ENCODE measurements at regions not wholly inside any gene's neighbourhood (a gene's known extent, or its start where the extent isn't known, plus 50 kb on each side); places are given as distances from the start of the nearest gene placed in this dataset.
A peak's percentile ranks its signal among the peaks of the same experiment; 100 is the strongest.

GRCh38 chrY:15162211-15162610 lies 637.9 kb downstream of the NLGN4Y start:
- no peak for DNase-seq

GRCh38 chrY:15179890-15180289 lies 655.6 kb downstream of the NLGN4Y start:
- DNase-seq, result no peak

GRCh38 chrY:15229056-15229455 lies 704.7 kb downstream of the NLGN4Y start:
- no peak for DNase-seq

GRCh38 chrY:15239596-15240132 lies 715.3 kb downstream of the NLGN4Y start:
- no peak for DNase-seq

GRCh38 chrY:15259286-15259685 lies 735.0 kb downstream of the NLGN4Y start:
- no peak for DNase-seq

GRCh38 chrY:15286572-15286971 lies 762.2 kb downstream of the NLGN4Y start:
- no peak for DNase-seq

GRCh38 chrY:15289821-15290220 lies 765.5 kb downstream of the NLGN4Y start:
- DNase-seq, result no peak

- no peak for DNase-seq
Observed at GRCh38 chrY:15292881-15293280, 768.6 kb downstream of the NLGN4Y start.

- DNase-seq, result no peak
Observed at GRCh38 chrY:15301879-15302278, 777.5 kb downstream of the NLGN4Y start.

GRCh38 chrY:15312166-15312565 lies 787.8 kb downstream of the NLGN4Y start:
- no peak for DNase-seq

- DNase-seq, result no peak
Observed at GRCh38 chrY:15324189-15324588, 799.9 kb downstream of the NLGN4Y start.

- no peak for DNase-seq
Observed at GRCh38 chrY:15325201-15325600, 800.9 kb downstream of the NLGN4Y start.

- no peak for DNase-seq
Observed at GRCh38 chrY:15326673-15327072, 802.3 kb downstream of the NLGN4Y start.

- no peak for DNase-seq
Observed at GRCh38 chrY:15328848-15329247, 804.5 kb downstream of the NLGN4Y start.

GRCh38 chrY:15343522-15343921 lies 819.2 kb downstream of the NLGN4Y start:
- DNase-seq, result no peak

GRCh38 chrY:15345471-15346155 lies 821.3 kb downstream of the NLGN4Y start:
- DNase-seq, result no peak

GRCh38 chrY:15349351-15349750 lies 825.0 kb downstream of the NLGN4Y start:
- DNase-seq, result no peak

GRCh38 chrY:15355321-15355720 lies 831.0 kb downstream of the NLGN4Y start:
- peak; percentile 4 for DNase-seq

- DNase-seq, result peak; percentile 1
Observed at GRCh38 chrY:15360471-15360870, 836.1 kb downstream of the NLGN4Y start.

- no peak for DNase-seq
Observed at GRCh38 chrY:15364996-15365395, 840.7 kb downstream of the NLGN4Y start.

GRCh38 chrY:15368786-15369185 lies 844.5 kb downstream of the NLGN4Y start:
- DNase-seq, result no peak

- no peak for DNase-seq
Observed at GRCh38 chrY:15385178-15385577, 860.8 kb downstream of the NLGN4Y start.

GRCh38 chrY:15397556-15398280 lies 873.4 kb downstream of the NLGN4Y start:
- no peak for DNase-seq

- DNase-seq, result no peak
Observed at GRCh38 chrY:15402451-15402850, 878.1 kb downstream of the NLGN4Y start.

Measured in stimulated activated CD4-positive, alpha-beta T cell treated with anti-CD3 and anti-CD28 coated beads, Interleukin-15, amount 100 ng/mL, for 24 hours (primary cell).